Esophagus mucosa (tissue), 1 donor: ENCODE measurements at regions not wholly inside any gene's neighbourhood (a gene's known extent, or its start where the extent isn't known, plus 50 kb on each side); places are given as distances from the start of the nearest gene placed in this dataset.
A peak's percentile ranks its signal among the peaks of the same experiment; 100 is the strongest.

Source experiments
- ATAC-seq: fragments of 200-7000 bp; cut with Tn5 transposase; one replicate; pipeline ENCODE4 v1.9.1; 2020
- donor health status: DM: yes; HTN: yes; CAD: no.

- ATAC-seq = no peak
Observed at GRCh38 chr5:74422671-74423070, 217.9 kb downstream of the ENC1 start.

GRCh38 chr5:74422030-74422429, 218.5 kb downstream of the ENC1 start:
- ATAC-seq = no peak

- ATAC-seq = no peak
Observed at GRCh38 chr5:74421377-74421776, 219.2 kb downstream of the ENC1 start.

- no peak for ATAC-seq
Observed at GRCh38 chr5:74420947-74421346, 219.6 kb downstream of the ENC1 start.

- ATAC-seq = no peak
Observed at GRCh38 chr5:74420220-74420619, 220.3 kb downstream of the ENC1 start.

GRCh38 chr5:74419468-74419867, 221.1 kb downstream of the ENC1 start:
- no peak for ATAC-seq

- ATAC-seq = no peak
Observed at GRCh38 chr5:74418709-74419108, 221.8 kb downstream of the ENC1 start.

GRCh38 chr5:74418261-74418660, 222.3 kb downstream of the ENC1 start:
- ATAC-seq = no peak

GRCh38 chr5:74415695-74416102, 224.8 kb downstream of the ENC1 start:
- no peak for ATAC-seq

- ATAC-seq = no peak
Observed at GRCh38 chr5:74414228-74414627, 226.3 kb downstream of the ENC1 start.

GRCh38 chr5:74413403-74414048, 227.0 kb downstream of the ENC1 start:
- no peak for ATAC-seq

GRCh38 chr5:74412066-74412465, 228.5 kb downstream of the ENC1 start:
- ATAC-seq = no peak

GRCh38 chr5:74409712-74410111, 230.8 kb downstream of the ENC1 start:
- ATAC-seq = no peak

- no peak for ATAC-seq
Observed at GRCh38 chr5:74409166-74409706, 231.3 kb downstream of the ENC1 start.

- peak; percentile 93 for ATAC-seq
Observed at GRCh38 chr5:74408150-74409043, 232.1 kb downstream of the ENC1 start.

GRCh38 chr5:74407701-74408100, 232.8 kb downstream of the ENC1 start:
- ATAC-seq = no peak

- no peak for ATAC-seq
Observed at GRCh38 chr5:74406844-74407243, 233.7 kb downstream of the ENC1 start.

GRCh38 chr5:74405593-74405992, 234.9 kb downstream of the ENC1 start:
- ATAC-seq = no peak

- no peak for ATAC-seq
Observed at GRCh38 chr5:74404574-74405508, 235.7 kb downstream of the ENC1 start.

- ATAC-seq = no peak
Observed at GRCh38 chr5:74403771-74404170, 236.8 kb downstream of the ENC1 start.

GRCh38 chr5:74402553-74402952, 238.0 kb downstream of the ENC1 start:
- ATAC-seq = no peak

GRCh38 chr5:74401946-74402320, 238.6 kb downstream of the ENC1 start:
- ATAC-seq = no peak
